ENCODE measurements at regions not wholly inside any gene's neighbourhood (a gene's known extent, or its start where the extent isn't known, plus 50 kb on each side); places are given as distances from the start of the nearest gene placed in this dataset.

DNA sequence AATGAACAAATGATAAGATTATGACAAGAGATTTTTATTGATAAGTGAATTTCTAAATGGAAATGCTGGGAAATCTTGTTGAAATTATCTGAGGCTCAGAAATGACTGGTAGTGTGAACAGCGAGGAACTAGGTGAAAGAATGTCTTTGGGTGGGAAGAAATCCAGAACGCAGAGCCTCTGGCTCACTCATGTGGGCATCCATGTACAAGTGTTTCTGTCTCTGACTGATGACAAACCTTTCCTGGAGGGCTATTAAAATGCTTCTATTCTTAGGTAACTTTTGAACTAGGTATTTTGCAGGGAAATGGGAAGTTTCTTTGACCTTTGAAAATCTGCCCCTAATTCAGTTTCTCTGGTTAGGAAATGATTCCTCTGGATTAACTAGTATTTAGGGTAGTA, 598.6 kb downstream of the SLC4A3 start:
- Mint-ChIP-seq H3K36me3 (no peaks in the 10 kb centered on the region), H3K27ac (no peak overlapping the region), H3K4me3 (no peak overlapping the region), H3K27me3 (no peaks in the 10 kb centered on the region), H3K9me3 (peaks cover 19% of the 10 kb centered on the region), H3K4me1 (ENCODE audit: unreplicated experiment) (peaks cover 47% of the 10 kb centered on the region)
- TF ChIP-seq, protein P1, sequence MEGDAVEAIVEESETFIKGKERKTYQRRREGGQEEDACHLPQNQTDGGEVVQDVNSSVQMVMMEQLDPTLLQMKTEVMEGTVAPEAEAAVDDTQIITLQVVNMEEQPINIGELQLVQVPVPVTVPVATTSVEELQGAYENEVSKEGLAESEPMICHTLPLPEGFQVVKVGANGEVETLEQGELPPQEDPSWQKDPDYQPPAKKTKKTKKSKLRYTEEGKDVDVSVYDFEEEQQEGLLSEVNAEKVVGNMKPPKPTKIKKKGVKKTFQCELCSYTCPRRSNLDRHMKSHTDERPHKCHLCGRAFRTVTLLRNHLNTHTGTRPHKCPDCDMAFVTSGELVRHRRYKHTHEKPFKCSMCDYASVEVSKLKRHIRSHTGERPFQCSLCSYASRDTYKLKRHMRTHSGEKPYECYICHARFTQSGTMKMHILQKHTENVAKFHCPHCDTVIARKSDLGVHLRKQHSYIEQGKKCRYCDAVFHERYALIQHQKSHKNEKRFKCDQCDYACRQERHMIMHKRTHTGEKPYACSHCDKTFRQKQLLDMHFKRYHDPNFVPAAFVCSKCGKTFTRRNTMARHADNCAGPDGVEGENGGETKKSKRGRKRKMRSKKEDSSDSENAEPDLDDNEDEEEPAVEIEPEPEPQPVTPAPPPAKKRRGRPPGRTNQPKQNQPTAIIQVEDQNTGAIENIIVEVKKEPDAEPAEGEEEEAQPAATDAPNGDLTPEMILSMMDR (conservative IDR thresholded peaks at IDR 0.05), result no peak
- no peak for DNase-seq (ENCODE audit: extremely low spot score, unreplicated experiment)

DNA sequence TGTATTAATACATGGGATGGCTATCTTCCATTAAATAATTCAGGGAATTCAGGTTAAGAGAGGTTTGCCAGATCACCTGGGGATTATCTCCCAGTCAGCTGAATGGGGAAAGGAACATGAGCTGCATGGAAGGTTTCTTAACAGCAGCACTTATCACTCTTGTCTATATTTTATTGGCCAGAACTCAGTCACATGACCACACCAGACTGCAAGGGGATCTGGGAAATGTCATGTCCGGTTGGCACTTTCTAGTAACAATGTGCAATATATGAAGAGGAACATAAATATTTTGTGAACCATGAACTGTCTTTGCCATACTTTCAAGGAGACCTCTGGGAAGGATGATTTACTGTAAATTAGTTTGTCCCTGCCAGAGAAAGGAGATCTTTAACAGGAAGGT, 599.1 kb downstream of the SLC4A3 start:
- TF ChIP-seq, protein P1 (conservative IDR thresholded peaks at IDR 0.05), result no peak

DNA sequence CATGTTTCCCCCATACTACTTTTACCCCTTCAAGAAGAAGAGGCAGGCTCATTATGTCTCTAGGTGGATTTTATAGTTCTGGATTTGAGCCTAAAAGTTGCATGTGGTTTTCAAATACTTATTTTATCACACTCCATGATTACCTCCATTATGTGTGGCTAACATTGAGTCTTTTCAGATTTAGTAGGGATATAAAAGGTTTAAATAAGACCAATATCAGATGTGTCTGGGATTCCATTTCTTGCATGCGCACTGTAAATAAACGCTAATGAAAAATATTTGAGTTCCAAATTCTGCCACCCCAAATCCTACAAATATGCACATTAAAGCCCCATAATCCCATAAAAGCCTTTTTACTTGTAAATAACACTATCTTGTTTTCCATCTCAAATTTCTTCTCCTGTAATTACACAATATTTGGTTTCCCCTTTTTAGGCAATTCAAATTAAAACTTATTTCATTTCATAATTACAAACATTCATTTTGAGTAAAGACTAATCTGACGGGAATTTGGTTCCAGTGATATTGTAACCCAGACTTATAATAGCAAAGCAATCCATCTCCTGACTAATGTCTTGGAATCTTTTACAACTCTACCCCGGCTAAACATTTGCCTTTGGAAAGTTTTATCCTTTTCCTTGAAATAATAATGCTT, 600.0 kb downstream of the SLC4A3 start:
- Mint-ChIP-seq H3K27me3 (no peaks in the 10 kb centered on the region), H3K27ac (no peak overlapping the region), H3K9me3 (peaks cover 19% of the 10 kb centered on the region), H3K4me1 (ENCODE audit: unreplicated experiment) (peaks cover 47% of the 10 kb centered on the region), H3K4me3 (no peak overlapping the region), H3K36me3 (no peaks in the 10 kb centered on the region)
- DNase-seq (ENCODE audit: extremely low spot score, unreplicated experiment), result no peak
- TF ChIP-seq, protein P1 (conservative IDR thresholded peaks at IDR 0.05), result no peak

More for the DNA sequence above, 599.1 kb downstream of the SLC4A3 start:
- Mint-ChIP-seq H3K9me3 (peaks cover 19% of the 10 kb centered on the region), H3K27ac (no peak overlapping the region), H3K4me1 (ENCODE audit: unreplicated experiment) (peaks cover 47% of the 10 kb centered on the region), H3K27me3 (no peaks in the 10 kb centered on the region), H3K4me3 (peak overlapping the region; percentile 30), H3K36me3 (no peaks in the 10 kb centered on the region)
- no peak for DNase-seq (ENCODE audit: extremely low spot score, unreplicated experiment)

DNA sequence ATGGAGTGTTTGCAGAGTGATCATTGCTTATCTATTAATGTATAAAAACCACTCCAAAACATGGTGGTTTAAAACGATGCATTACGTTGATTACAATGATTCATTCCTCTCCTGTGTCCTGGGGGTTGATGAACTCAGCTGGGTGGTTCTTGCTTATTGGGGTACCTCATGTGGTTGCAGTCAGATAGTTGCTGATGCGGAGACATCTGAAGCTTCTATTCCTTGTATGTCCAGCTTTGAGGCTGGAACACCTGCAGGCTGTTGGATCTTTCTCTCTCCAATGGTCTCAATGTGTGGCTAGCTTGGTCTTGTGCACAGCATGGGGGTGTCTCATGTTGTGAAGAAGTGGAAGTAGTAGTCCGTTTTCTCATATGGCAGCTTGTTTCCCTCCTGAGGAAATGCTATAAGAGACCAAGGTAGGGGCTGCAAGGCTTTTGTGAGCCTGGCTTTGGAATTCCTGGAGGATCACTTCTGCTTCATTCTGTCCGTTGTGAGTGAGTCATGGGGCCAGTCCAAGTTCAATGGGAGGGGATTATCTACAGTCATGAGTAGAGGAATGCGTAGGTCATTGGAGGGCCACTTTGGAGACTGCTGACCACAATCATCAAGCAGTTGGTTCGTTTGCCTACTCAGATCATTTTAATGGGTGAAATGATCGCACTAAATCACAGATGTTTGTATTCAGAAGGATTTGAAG, 601.0 kb downstream of the SLC4A3 start:
- no peaks in the 10 kb centered on the region for H3K36me3 Mint-ChIP-seq
- H3K27me3 Mint-ChIP-seq, result no peaks in the 10 kb centered on the region
- peaks cover 19% of the 10 kb centered on the region for H3K9me3 Mint-ChIP-seq
- TF ChIP-seq, protein P1 (conservative IDR thresholded peaks at IDR 0.05), result no peak
- DNase-seq (ENCODE audit: extremely low spot score, unreplicated experiment), result no peak
- no peak overlapping the region for H3K4me3 Mint-ChIP-seq
- H3K4me1 Mint-ChIP-seq (ENCODE audit: unreplicated experiment), result peaks cover 40% of the 10 kb centered on the region
- H3K27ac Mint-ChIP-seq, result no peak overlapping the region

DNA sequence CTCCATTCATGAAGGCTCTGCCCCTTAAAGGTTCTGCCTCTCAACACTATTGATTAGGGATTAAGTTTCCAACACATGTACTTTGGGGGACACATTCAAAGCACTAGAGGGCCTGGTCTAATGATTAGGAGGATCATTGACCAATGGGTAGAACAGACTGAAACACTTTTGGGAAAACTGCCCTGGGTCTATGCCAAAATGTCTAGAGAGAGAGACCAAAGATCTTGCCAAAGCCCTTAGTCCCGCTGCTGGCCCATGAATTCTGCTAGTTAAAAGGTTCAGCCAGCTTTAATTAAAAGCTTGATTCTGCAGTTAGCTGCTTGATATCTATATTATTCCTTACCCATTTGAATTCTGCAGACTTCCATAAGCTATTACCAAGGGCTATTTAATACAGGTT, 613.2 kb downstream of the SLC4A3 start:
- no peak for DNase-seq (ENCODE audit: extremely low spot score, unreplicated experiment)
- no peaks in the 10 kb centered on the region for H3K27me3 Mint-ChIP-seq
- peaks cover 7% of the 10 kb centered on the region for H3K4me1 Mint-ChIP-seq (ENCODE audit: unreplicated experiment)
- peaks cover 6% of the 10 kb centered on the region for H3K9me3 Mint-ChIP-seq
- H3K27ac Mint-ChIP-seq, result no peak overlapping the region
- TF ChIP-seq, protein P1 (conservative IDR thresholded peaks at IDR 0.05), result no peak
- H3K4me3 Mint-ChIP-seq, result no peak overlapping the region
- no peaks in the 10 kb centered on the region for H3K36me3 Mint-ChIP-seq
